ENCODE measurements at regions not wholly inside any gene's neighbourhood (a gene's known extent, or its start where the extent isn't known, plus 50 kb on each side); places are given as distances from the start of the nearest gene placed in this dataset.

GRCh38 chr7:46830-47140, 145.6 kb upstream of the FAM20C start:
- POLR2A ChIA-PET = no interaction called here
- 56% methylated on average over 5 of the region's 5 CpGs for WGBS (ENCODE audit: low lambda C conversion rate)
- Histone ChIP-seq H3K4me2 (no peak overlapping the region), H3K27me3 (ENCODE audit: insufficient read depth) (peaks cover 42% of the 10 kb centered on the region), H3K36me3 (replicated peaks in 1 of 2; ENCODE audit: control insufficient read depth in 1 of 2, insufficient read depth in 2 of 2, low read length in 1 of 2) (no peaks in the 10 kb centered on the region), H3F3A (replicated peaks; ENCODE audit: insufficient read depth) (no peaks in the 10 kb centered on the region), H3K9me2 (no peaks in the 10 kb centered on the region), H3K79me2 (ENCODE audit: insufficient read depth) (no peaks in the 10 kb centered on the region), H3K9ac (no peak overlapping the region), H2AFZ (ENCODE audit: low read depth) (no peak overlapping the region), H3K4me1 (ENCODE audit: control insufficient read depth in 1 of 2, insufficient read depth in 2 of 2, low read depth in 1 of 2, low read length in 1 of 2) (peaks cover 0 to 16% of the 10 kb centered on the region in 2 experiments; a peak in 1 of 4 replicates), H3K4me3 (ENCODE audit: low read depth in 2 of 2, low read length in 1 of 2) (no peak overlapping the region), H3K9me3 (no peaks in the 10 kb centered on the region), H4K20me1 (ENCODE audit: insufficient read depth) (no peaks in the 10 kb centered on the region), H3K27ac (ENCODE audit: low read depth in 2 of 2, low read length in 1 of 2) (no peak overlapping the region)
- DNase-seq = no peak
- TF ChIP-seq REST (IDR thresholded peaks at IDR 0.05; ENCODE audit: low read depth, low read length) = no peak
- no peak for TF ChIP-seq RCOR1 (IDR thresholded peaks at IDR 0.05; ENCODE audit: low read length)
- no peak for TF ChIP-seq RXRA (IDR thresholded peaks at IDR 0.05; ENCODE audit: borderline replicate concordance, low read depth)
- no peak for TF ChIP-seq FOXM1 (IDR thresholded peaks at IDR 0.05; ENCODE audit: low read depth)
- no peak for TF ChIP-seq NRF1 (IDR thresholded peaks at IDR 0.05; ENCODE audit: low read depth, low read length)
- TF ChIP-seq ELF1 (IDR thresholded peaks at IDR 0.05) = no peak
- TF ChIP-seq YY1 (IDR thresholded peaks at IDR 0.05; ENCODE audit: low read depth) = no peak
- TF ChIP-seq MXI1 (IDR thresholded peaks at IDR 0.05; ENCODE audit: low read depth, low read length) = no peak
- TF ChIP-seq MEF2A (IDR thresholded peaks at IDR 0.05; ENCODE audit: borderline replicate concordance, low read depth) = no peak
- TF ChIP-seq EZH2phosphoT487 (IDR thresholded peaks at IDR 0.05; ENCODE audit: borderline replicate concordance, low read depth) = no peak
- no peak for TF ChIP-seq USF1 (IDR thresholded peaks at IDR 0.05; ENCODE audit: borderline replicate concordance, low read depth)
- TF ChIP-seq GATA2 (CRISPR knock-in tag; IDR thresholded peaks at IDR 0.05) = no peak
- TF ChIP-seq NFIC (IDR thresholded peaks at IDR 0.05; ENCODE audit: borderline replicate concordance) = no peak
- TF ChIP-seq TAF1 (IDR thresholded peaks at IDR 0.05; ENCODE audit: borderline replicate concordance, low read depth, low read length) = no peak
- no peak for TF ChIP-seq JUND (IDR thresholded peaks at IDR 0.05)
- no peak for TF ChIP-seq USF2 (IDR thresholded peaks at IDR 0.05; ENCODE audit: borderline replicate concordance, low read depth, low read length)
- TF ChIP-seq SMC3 (IDR thresholded peaks at IDR 0.05; ENCODE audit: low read depth, low read length) = no peak
- no peak for TF ChIP-seq IRF3 (IDR thresholded peaks at IDR 0.05; ENCODE audit: low read depth, low read length)
- TF ChIP-seq TEAD4 (IDR thresholded peaks at IDR 0.05; ENCODE audit: borderline replicate concordance, insufficient read depth) = no peak
- TF ChIP-seq RAD21 (IDR thresholded peaks at IDR 0.05; ENCODE audit: low read length) = no peak
- CTCF ChIA-PET = no interaction called here
